GM12865 (cell line): ENCODE measurements at regions not wholly inside any gene's neighbourhood (a gene's known extent, or its start where the extent isn't known, plus 50 kb on each side); places are given as distances from the start of the nearest gene placed in this dataset.

Experiments
- DNase-seq: peaks from one replicate; pipeline ENCODE4 v3.0.0; 2010; ENCODE audit warnings: low read depth
- H3K4me3 ChIP-seq: 2 replicates; pipeline ENCODE4 v1.5.1; 2011; ENCODE audit warnings: mild to moderate bottlenecking, low read depth, low read length, control low read depth
- CTCF ChIP-seq: IDR thresholded peaks from 2 replicates; pipeline ENCODE4 v1.5.1; 2011; ENCODE audit warnings: low read length, control low read depth, low read depth, inconsistent platforms; ENCODE audit not compliant: insufficient read depth; ENCODE audit errors: missing control alignments

DNA sequence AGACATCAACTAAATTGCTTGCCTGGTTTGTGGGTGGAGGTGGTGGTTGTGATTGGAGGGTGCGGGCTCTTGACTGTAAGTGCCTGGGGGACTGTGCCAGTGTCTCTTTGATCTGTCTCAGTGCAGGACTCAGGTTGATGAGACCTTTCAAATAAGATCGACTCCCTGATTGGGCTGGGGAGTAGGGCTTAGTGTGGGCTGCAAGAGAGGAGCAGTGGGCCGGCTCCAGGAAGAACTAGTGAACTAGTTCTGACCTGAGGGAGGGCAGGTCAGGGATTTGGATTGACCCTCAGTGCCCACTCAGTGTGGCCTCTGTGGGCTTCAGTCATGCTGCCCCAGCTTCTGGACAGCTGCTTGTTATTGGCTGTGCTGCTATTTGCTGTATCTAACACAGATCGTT, 130.6 kb upstream of the CACNA1E start:
- no peak for DNase-seq
- no peak for TF ChIP-seq CTCF
- no peak overlapping the region for H3K4me3 ChIP-seq

- no peak overlapping the region for H3K4me3 ChIP-seq
- no peak for TF ChIP-seq CTCF
- DNase-seq = no peak
Measured at GRCh38 chr1:181353526-181353925, 129.8 kb upstream of the CACNA1E start.

- DNase-seq = no peak
- H3K4me3 ChIP-seq = no peak overlapping the region
- no peak for TF ChIP-seq CTCF
Measured at GRCh38 chr1:181354865-181355264, 128.5 kb upstream of the CACNA1E start.

GRCh38 chr1:181356505-181357340, 126.6 kb upstream of the CACNA1E start:
- no peak for TF ChIP-seq CTCF
- no peak overlapping the region for H3K4me3 ChIP-seq
- no peak for DNase-seq

DNA sequence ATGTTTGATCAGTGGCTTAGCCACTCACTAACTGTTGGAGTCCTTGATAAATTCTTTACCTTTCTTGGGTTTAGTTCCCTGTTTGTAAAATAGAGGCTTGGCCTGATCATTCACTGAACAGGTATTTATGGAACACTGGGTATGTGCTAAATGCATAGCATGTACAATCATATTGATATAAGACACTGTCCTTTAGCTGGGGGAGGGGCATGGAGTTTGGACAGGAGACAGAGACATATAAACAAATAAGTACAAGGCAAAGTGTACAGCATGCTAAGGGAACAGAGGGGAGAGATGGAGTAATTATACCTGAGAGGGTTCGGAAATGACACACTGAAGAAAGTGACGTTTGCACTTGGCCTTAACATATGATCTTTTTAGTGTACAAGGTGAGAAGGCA, 124.3 kb upstream of the CACNA1E start:
- no peak for TF ChIP-seq CTCF
- H3K4me3 ChIP-seq = no peak overlapping the region
- no peak for DNase-seq

DNA sequence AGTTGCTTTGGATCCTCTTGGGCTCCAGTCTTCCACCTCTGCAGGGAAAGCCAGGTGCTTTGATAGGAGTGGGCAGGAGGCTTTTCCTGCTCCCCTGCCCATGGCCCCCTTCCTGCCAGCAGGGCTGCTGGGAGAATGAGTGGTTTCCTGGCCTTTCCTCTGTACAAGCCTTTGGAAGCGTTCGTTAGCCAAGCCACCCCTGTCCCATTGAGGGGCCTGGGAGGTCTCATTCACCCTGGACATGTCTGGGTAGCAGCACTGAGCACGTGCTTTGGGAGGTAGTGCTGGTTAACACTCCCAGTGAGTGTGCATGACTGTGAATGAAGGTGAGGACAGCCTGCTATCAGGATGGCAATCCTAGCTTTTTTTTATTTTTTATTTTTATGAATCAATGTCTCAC, 118.5 kb upstream of the CACNA1E start:
- H3K4me3 ChIP-seq = no peak overlapping the region
- no peak for TF ChIP-seq CTCF
- no peak for DNase-seq

DNA sequence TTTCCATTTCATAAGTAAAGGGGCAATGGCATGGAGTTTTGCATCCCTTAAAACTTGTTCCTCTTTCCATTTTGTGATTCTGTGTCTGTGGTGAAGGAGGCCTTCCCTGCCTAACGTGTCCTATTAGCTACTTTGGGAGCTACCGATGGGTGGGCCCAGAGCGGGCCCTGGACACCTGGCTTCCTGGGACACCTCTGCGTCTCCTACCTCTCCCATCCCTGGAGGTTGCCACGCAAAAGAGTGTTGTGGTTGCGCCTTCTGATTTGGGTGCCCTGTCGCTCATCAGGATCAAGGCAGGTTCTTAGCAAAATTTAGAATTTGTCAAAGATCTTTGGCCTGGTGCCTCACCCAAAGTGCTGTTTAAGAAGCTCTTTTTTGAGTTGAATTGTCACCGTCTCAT, 116.4 kb upstream of the CACNA1E start:
- TF ChIP-seq CTCF = no peak
- no peak overlapping the region for H3K4me3 ChIP-seq
- DNase-seq = no peak
